ENCODE measurements at regions not wholly inside any gene's neighbourhood (a gene's known extent, or its start where the extent isn't known, plus 50 kb on each side); places are given as distances from the start of the nearest gene placed in this dataset.

DNA sequence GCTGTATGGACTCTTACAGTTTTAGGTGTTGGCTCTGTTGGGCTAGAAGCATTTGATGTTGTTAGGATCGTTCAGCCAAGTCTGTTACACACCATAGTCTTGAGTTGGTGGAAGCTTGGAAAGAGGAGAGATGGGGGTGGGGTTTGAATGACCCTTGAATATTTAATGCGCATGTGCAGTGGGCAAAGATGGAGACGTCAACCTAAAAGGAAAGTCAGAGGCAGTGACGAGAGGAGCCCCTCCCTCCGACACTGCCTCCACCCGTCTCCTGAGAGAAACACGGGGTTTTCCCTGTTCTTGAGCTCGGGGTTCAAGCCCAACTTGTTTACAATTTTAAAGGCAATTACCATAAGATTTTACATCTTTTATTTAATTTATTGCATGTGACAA, 311.4 kb downstream of the SHQ1 start:
- Histone ChIP-seq H4K20me1 (ENCODE audit: insufficient read depth) (no peaks in the 10 kb centered on the region), H3K27ac (ENCODE audit: low read depth in 2 of 2, low read length in 1 of 2) (no peak overlapping the region), H3K36me3 (replicated peaks in 1 of 2; ENCODE audit: control insufficient read depth in 1 of 2, insufficient read depth in 2 of 2, low read length in 1 of 2) (no peaks in the 10 kb centered on the region), H3K79me2 (ENCODE audit: insufficient read depth) (no peaks in the 10 kb centered on the region), H3F3A (replicated peaks; ENCODE audit: insufficient read depth) (no peaks in the 10 kb centered on the region), H3K9ac (no peak overlapping the region), H3K4me2 (no peak overlapping the region), H3K4me1 (ENCODE audit: control insufficient read depth in 1 of 2, insufficient read depth in 2 of 2, low read depth in 1 of 2, low read length in 1 of 2) (no peaks in the 10 kb centered on the region; a peak in 1 of 4 replicates), H2AFZ (ENCODE audit: low read depth) (no peak overlapping the region), H3K4me3 (ENCODE audit: low read depth in 2 of 2, low read length in 1 of 2) (no peak overlapping the region), H3K27me3 (ENCODE audit: insufficient read depth) (no peaks in the 10 kb centered on the region; the same call in 1 of the 2 replicates), H3K9me3 (no peaks in the 10 kb centered on the region), H3K9me2 (no peaks in the 10 kb centered on the region)
- ChIA-PET POLR2A (no interaction called here), CTCF (no interaction called here)
- no peak for DNase-seq
- TF ChIP-seq, protein P1, sequence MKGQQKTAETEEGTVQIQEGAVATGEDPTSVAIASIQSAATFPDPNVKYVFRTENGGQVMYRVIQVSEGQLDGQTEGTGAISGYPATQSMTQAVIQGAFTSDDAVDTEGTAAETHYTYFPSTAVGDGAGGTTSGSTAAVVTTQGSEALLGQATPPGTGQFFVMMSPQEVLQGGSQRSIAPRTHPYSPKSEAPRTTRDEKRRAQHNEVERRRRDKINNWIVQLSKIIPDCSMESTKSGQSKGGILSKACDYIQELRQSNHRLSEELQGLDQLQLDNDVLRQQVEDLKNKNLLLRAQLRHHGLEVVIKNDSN (IDR thresholded peaks at IDR 0.05; ENCODE audit: borderline replicate concordance, low read depth), result no peak
- WGBS (ENCODE audit: low lambda C conversion rate), result 57% methylated on average over 8 of the region's 8 CpGs

DNA sequence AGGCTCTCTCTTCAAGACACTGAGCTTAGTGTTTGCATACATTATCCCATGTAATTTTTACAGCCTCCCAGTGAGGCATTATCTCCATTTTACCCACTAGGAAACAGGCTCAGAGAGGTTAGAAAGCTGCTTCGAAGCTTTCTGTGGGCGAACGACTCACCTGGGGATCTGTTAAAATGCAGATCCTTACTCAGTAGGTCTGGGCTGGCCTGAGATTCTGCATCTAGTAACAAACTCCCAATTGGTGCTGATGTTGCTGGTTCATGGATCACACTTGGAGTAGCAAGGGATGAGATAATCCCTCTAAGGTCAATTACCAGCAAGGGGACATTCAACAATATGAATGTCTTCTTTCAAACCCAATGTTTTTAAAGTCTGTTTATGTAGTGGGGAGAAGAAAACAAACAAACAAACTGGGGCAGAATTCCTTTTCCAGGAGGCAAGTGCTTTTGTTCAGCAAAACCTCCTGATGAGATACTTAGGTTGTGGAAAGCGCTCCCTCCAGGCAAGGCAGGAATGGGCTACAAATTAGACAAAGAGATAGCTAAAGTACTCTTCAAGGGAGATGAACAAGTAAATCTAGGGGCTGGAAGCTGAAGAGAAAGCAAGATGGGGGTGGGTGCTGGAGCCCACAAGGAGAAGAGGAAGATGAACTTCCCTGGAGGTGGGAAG, 311.9 kb downstream of the SHQ1 start:
- DNase-seq, result no peak
- no peak overlapping the region for H3K9ac ChIP-seq
- no peaks in the 10 kb centered on the region for H3K9me2 ChIP-seq
- H3K4me1 ChIP-seq (ENCODE audit: control insufficient read depth in 1 of 2, insufficient read depth in 2 of 2, low read depth in 1 of 2, low read length in 1 of 2), result no peaks in the 10 kb centered on the region; a peak in 1 of 4 replicates
- no peak overlapping the region for H3K4me2 ChIP-seq
- H3K9me3 ChIP-seq, result no peaks in the 10 kb centered on the region
- ChIA-PET POLR2A (no interaction called here), CTCF (no interaction called here)
- H4K20me1 ChIP-seq (ENCODE audit: insufficient read depth), result no peaks in the 10 kb centered on the region
- H3K27ac ChIP-seq (ENCODE audit: low read depth in 2 of 2, low read length in 1 of 2), result no peak overlapping the region
- no peaks in the 10 kb centered on the region; the same call in 1 of the 2 replicates for H3K27me3 ChIP-seq (ENCODE audit: insufficient read depth)
- TF ChIP-seq, protein P2, sequence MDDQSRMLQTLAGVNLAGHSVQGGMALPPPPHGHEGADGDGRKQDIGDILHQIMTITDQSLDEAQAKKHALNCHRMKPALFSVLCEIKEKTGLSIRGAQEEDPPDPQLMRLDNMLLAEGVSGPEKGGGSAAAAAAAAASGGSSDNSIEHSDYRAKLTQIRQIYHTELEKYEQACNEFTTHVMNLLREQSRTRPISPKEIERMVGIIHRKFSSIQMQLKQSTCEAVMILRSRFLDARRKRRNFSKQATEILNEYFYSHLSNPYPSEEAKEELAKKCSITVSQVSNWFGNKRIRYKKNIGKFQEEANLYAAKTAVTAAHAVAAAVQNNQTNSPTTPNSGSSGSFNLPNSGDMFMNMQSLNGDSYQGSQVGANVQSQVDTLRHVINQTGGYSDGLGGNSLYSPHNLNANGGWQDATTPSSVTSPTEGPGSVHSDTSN (IDR thresholded peaks at IDR 0.05), result no peak
- no peak for TF ChIP-seq TAF1 (IDR thresholded peaks at IDR 0.05; ENCODE audit: borderline replicate concordance, low read depth, low read length)
- TF ChIP-seq TEAD4 (IDR thresholded peaks at IDR 0.05; ENCODE audit: borderline replicate concordance, insufficient read depth), result no peak
- no peak for TF ChIP-seq RAD21 (IDR thresholded peaks at IDR 0.05; ENCODE audit: low read length)
- TF ChIP-seq FOSL2 (IDR thresholded peaks at IDR 0.05; ENCODE audit: borderline replicate concordance, low read depth), result no peak
- TF ChIP-seq TCF12 (IDR thresholded peaks at IDR 0.05), result no peak
- TF ChIP-seq, protein P3, sequence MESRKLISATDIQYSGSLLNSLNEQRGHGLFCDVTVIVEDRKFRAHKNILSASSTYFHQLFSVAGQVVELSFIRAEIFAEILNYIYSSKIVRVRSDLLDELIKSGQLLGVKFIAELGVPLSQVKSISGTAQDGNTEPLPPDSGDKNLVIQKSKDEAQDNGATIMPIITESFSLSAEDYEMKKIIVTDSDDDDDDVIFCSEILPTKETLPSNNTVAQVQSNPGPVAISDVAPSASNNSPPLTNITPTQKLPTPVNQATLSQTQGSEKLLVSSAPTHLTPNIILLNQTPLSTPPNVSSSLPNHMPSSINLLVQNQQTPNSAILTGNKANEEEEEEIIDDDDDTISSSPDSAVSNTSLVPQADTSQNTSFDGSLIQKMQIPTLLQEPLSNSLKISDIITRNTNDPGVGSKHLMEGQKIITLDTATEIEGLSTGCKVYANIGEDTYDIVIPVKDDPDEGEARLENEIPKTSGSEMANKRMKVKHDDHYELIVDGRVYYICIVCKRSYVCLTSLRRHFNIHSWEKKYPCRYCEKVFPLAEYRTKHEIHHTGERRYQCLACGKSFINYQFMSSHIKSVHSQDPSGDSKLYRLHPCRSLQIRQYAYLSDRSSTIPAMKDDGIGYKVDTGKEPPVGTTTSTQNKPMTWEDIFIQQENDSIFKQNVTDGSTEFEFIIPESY (IDR thresholded peaks at IDR 0.05; ENCODE audit: borderline replicate concordance, low read depth), result no peak
- TF ChIP-seq RFX5 (IDR thresholded peaks at IDR 0.05; ENCODE audit: low read length), result no peak
- no peak for TF ChIP-seq EZH2phosphoT487 (IDR thresholded peaks at IDR 0.05; ENCODE audit: borderline replicate concordance, low read depth)
- TF ChIP-seq, protein P1 (IDR thresholded peaks at IDR 0.05; ENCODE audit: borderline replicate concordance, low read depth), result no peak
- no peak overlapping the region for H3K4me3 ChIP-seq (ENCODE audit: low read depth in 2 of 2, low read length in 1 of 2)
- no peaks in the 10 kb centered on the region for H3K79me2 ChIP-seq (ENCODE audit: insufficient read depth)
- 93% methylated on average over 4 of the region's 4 CpGs for WGBS (ENCODE audit: low lambda C conversion rate)
- H3K36me3 ChIP-seq (replicated peaks in 1 of 2; ENCODE audit: control insufficient read depth in 1 of 2, insufficient read depth in 2 of 2, low read length in 1 of 2), result no peaks in the 10 kb centered on the region
- H2AFZ ChIP-seq (ENCODE audit: low read depth), result no peak overlapping the region
- H3F3A ChIP-seq (replicated peaks; ENCODE audit: insufficient read depth), result no peaks in the 10 kb centered on the region
